Neural progenitor cell (in vitro differentiated cells): ENCODE measurements at regions not wholly inside any gene's neighbourhood (a gene's known extent, or its start where the extent isn't known, plus 50 kb on each side); places are given as distances from the start of the nearest gene placed in this dataset.

Source experiments
- DNase-seq: peaks from one replicate; pipeline ENCODE4 v3.0.0-alpha.2; 2016; ENCODE audit warnings: low spot score
- H2AFZ ChIP-seq: fragments of 200-600 bp; sonication (generic); replicated peaks from 2 replicates; pipeline ENCODE4 v1.6.1; 2016; ENCODE audit warnings: antibody characterized with exemption
- H3F3A ChIP-seq: fragments of 200-600 bp; sonication (generic); 2 replicates; pipeline ENCODE4 v1.6.1; 2016; ENCODE audit warnings: antibody characterized with exemption, low read depth
- H3K27ac ChIP-seq: fragments of 200-600 bp; sonication (generic); 2 replicates; pipeline ENCODE4 v1.5.1; 2016; ENCODE audit warnings: mild to moderate bottlenecking
- H3K27me3 ChIP-seq: fragments of 200-600 bp; sonication (generic); 2 replicates; pipeline ENCODE4 v1.6.1; 2016; ENCODE audit warnings: mild to moderate bottlenecking, moderate library complexity
- H3K36me3 ChIP-seq: fragments of 200-600 bp; sonication (generic); 2 replicates; pipeline ENCODE4 v1.5.1; 2016
- H3K4me1 ChIP-seq: fragments of 200-600 bp; sonication (generic); 2 replicates; pipeline ENCODE4 v1.6.1; 2016; ENCODE audit warnings: mixed run types
- H3K4me2 ChIP-seq: fragments of 200-600 bp; sonication (generic); 2 replicates; pipeline ENCODE4 v1.6.1; 2016
- H3K4me3 ChIP-seq: fragments of 200-600 bp; sonication (generic); 2 replicates; pipeline ENCODE4 v1.5.1; 2016
- H3K79me2 ChIP-seq: fragments of 200-600 bp; sonication (generic); 2 replicates; pipeline ENCODE4 v1.6.1; 2016; ENCODE audit warnings: low read depth
- H3K9ac ChIP-seq: fragments of 200-600 bp; sonication (generic); 2 replicates; pipeline ENCODE4 v1.6.1; 2016
- H3K9me3 ChIP-seq: fragments of 200-600 bp; sonication (generic); 2 replicates; pipeline ENCODE4 v1.5.1; 2016; ENCODE audit warnings: low read depth
- H4K20me1 ChIP-seq: fragments of 200-600 bp; sonication (generic); 2 replicates; pipeline ENCODE4 v1.6.1; 2016; ENCODE audit warnings: low read depth
- H3K27ac Mint-ChIP-seq: 3 replicates; pipeline ENCODE4 v1.8.0; 2021; ENCODE audit warnings: mixed read lengths
- H3K27me3 Mint-ChIP-seq: 2 replicates; pipeline ENCODE4 v1.8.0; 2022; ENCODE audit warnings: low read depth, mild to moderate bottlenecking, inconsistent platforms, moderate library complexity, mixed read lengths; ENCODE audit not compliant: insufficient read depth
- H3K36me3 Mint-ChIP-seq: 3 replicates; pipeline ENCODE4 v1.8.0; 2021; ENCODE audit warnings: mixed read lengths
- H3K4me1 Mint-ChIP-seq: 3 replicates; pipeline ENCODE4 v1.8.0; 2021; ENCODE audit warnings: mixed read lengths
- H3K4me3 Mint-ChIP-seq: 3 replicates; pipeline ENCODE4 v1.8.0; 2021; ENCODE audit warnings: mild to moderate bottlenecking, moderate library complexity, mixed read lengths
- H3K9me3 Mint-ChIP-seq: 3 replicates; pipeline ENCODE4 v1.8.0; 2020; ENCODE audit warnings: mixed read lengths
- CTCF ChIP-seq: fragments of 200-600 bp; sonication (generic); IDR thresholded peaks from 2 replicates; pipeline ENCODE4 v1.5.1; 2017; ENCODE audit warnings: antibody characterized with exemption, mild to moderate bottlenecking
- EZH2 ChIP-seq: fragments of 200-600 bp; sonication (generic); IDR thresholded peaks from 2 replicates; pipeline ENCODE4 v1.6.1; 2017; ENCODE audit warnings: antibody characterized with exemption, mild to moderate bottlenecking, moderate library complexity
- EZH2phosphoT487 ChIP-seq: fragments of 200-600 bp; sonication (generic); IDR thresholded peaks from 2 replicates; pipeline ENCODE4 v1.6.1; 2017; ENCODE audit warnings: antibody characterized with exemption

GRCh38 chr17:72438783-72439182, 318.0 kb downstream of the SOX9 start:
- Histone ChIP-seq H3F3A (no peaks in the 10 kb centered on the region), H4K20me1 (no peaks in the 10 kb centered on the region), H3K4me3 (no peak overlapping the region), H3K79me2 (no peaks in the 10 kb centered on the region), H2AFZ (no peak overlapping the region), H3K9ac (no peak overlapping the region), H3K27me3 (no peaks in the 10 kb centered on the region), H3K36me3 (no peaks in the 10 kb centered on the region), H3K4me2 (no peak overlapping the region), H3K9me3 (no peaks in the 10 kb centered on the region), H3K27ac (no peak overlapping the region), H3K4me1 (no peaks in the 10 kb centered on the region)
- Mint-ChIP-seq H3K9me3 (peaks cover 9% of the 10 kb centered on the region), H3K36me3 (peaks cover 4% of the 10 kb centered on the region), H3K4me1 (no peaks in the 10 kb centered on the region), H3K4me3 (no peak overlapping the region), H3K27ac (no peak overlapping the region), H3K27me3 (peaks cover 4% of the 10 kb centered on the region)
- DNase-seq: no peak
- TF ChIP-seq EZH2 (no peak), EZH2phosphoT487 (no peak), CTCF (no peak)

GRCh38 chr17:72439893-72440502, 319.2 kb downstream of the SOX9 start:
- TF ChIP-seq CTCF: no peak
- no peak for TF ChIP-seq EZH2phosphoT487
- no peak for TF ChIP-seq EZH2
- Mint-ChIP-seq H3K27me3 (peaks cover 4% of the 10 kb centered on the region), H3K27ac (no peak overlapping the region), H3K36me3 (peaks cover 4% of the 10 kb centered on the region), H3K4me1 (no peaks in the 10 kb centered on the region), H3K9me3 (peaks cover 9% of the 10 kb centered on the region), H3K4me3 (no peak overlapping the region)
- no peak overlapping the region for H3K4me3 ChIP-seq
- H3K79me2 ChIP-seq: no peaks in the 10 kb centered on the region
- no peaks in the 10 kb centered on the region for H3F3A ChIP-seq
- H2AFZ ChIP-seq: no peak overlapping the region
- no peak overlapping the region for H3K27ac ChIP-seq
- H3K4me1 ChIP-seq: no peaks in the 10 kb centered on the region
- H3K9ac ChIP-seq: no peak overlapping the region
- H3K9me3 ChIP-seq: no peaks in the 10 kb centered on the region
- H3K36me3 ChIP-seq: no peaks in the 10 kb centered on the region
- no peaks in the 10 kb centered on the region for H4K20me1 ChIP-seq
- no peaks in the 10 kb centered on the region for H3K27me3 ChIP-seq
- DNase-seq: no peak
- H3K4me2 ChIP-seq: no peak overlapping the region

GRCh38 chr17:72440961-72441360, 320.1 kb downstream of the SOX9 start:
- H3K27ac ChIP-seq: no peak overlapping the region
- DNase-seq: no peak
- no peaks in the 10 kb centered on the region for H3K27me3 ChIP-seq
- H3F3A ChIP-seq: no peaks in the 10 kb centered on the region
- no peaks in the 10 kb centered on the region for H3K4me1 ChIP-seq
- Mint-ChIP-seq H3K9me3 (peaks cover 9% of the 10 kb centered on the region), H3K4me3 (no peak overlapping the region), H3K36me3 (peaks cover 4% of the 10 kb centered on the region), H3K27ac (no peak overlapping the region), H3K27me3 (peaks cover 2% of the 10 kb centered on the region), H3K4me1 (no peaks in the 10 kb centered on the region)
- H4K20me1 ChIP-seq: no peaks in the 10 kb centered on the region
- no peak overlapping the region for H3K4me3 ChIP-seq
- TF ChIP-seq EZH2 (no peak), CTCF (no peak), EZH2phosphoT487 (no peak)
- H3K79me2 ChIP-seq: no peaks in the 10 kb centered on the region
- no peaks in the 10 kb centered on the region for H3K36me3 ChIP-seq
- no peak overlapping the region for H3K4me2 ChIP-seq
- no peaks in the 10 kb centered on the region for H3K9me3 ChIP-seq
- no peak overlapping the region for H2AFZ ChIP-seq
- H3K9ac ChIP-seq: no peak overlapping the region
